ENCODE measurements at regions not wholly inside any gene's neighbourhood (a gene's known extent, or its start where the extent isn't known, plus 50 kb on each side); places are given as distances from the start of the nearest gene placed in this dataset.
"Not testable (repeated sequence)": the region's sequence is repeated elsewhere in the genome, so short reads cannot be mapped to it uniquely, and the experiment has no call there.

DNA sequence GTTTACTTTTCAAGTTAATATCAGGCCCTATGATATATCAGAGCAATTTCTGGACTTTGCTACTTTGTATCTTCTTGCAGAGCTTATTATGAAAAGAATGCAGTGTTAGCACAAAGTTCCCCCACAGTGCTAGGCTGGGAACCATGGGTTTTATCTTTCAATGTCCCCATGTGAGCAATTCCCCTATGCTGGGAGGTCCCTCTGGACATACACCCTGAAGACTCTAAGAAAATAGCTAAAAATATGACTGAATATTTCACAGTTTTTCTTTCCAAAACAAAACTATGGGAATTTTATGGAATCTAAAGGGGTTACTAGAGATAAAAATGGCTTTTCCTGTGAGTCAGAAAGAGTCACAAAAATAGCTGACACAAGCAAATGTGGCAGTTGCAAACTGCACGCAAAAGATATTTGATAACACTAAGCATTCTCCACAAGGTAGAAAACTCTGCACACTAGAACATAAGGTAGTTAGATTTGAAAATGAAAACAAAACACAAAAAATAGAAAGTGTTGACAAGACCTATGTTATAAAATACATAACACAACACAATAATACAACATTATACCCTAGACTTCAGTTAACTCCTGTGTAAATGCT is 487.5 kb upstream of the GRIN3A start:
- Histone ChIP-seq H3K79me2 (ENCODE audit: low read depth) (no peaks in the 10 kb centered on the region), H3F3A (ENCODE audit: insufficient read depth, low read depth) (no peaks in the 10 kb centered on the region), H3K9me3 (ENCODE audit: insufficient read depth, low read depth) (no peaks in the 10 kb centered on the region), H3K4me2 (no peak overlapping the region), H3K36me3 (ENCODE audit: low read depth) (no peaks in the 10 kb centered on the region), H3K9me2 (ENCODE audit: insufficient read depth) (no peaks in the 10 kb centered on the region), H3K4me3 (no peak overlapping the region), H3K27me3 (ENCODE audit: insufficient read depth, low read depth) (no peaks in the 10 kb centered on the region), H3K27ac (no peak overlapping the region), H4K20me1 (ENCODE audit: insufficient read depth) (no peaks in the 10 kb centered on the region), H3K4me1 (replicated peaks; ENCODE audit: insufficient read depth) (no peaks in the 10 kb centered on the region), H2AFZ (no peak overlapping the region)
- TF ChIP-seq EZH2 (IDR thresholded peaks at IDR 0.05; ENCODE audit: low read depth) = no peak
- no peak for TF ChIP-seq CTCF (conservative IDR thresholded peaks at IDR 0.05)
- intact Hi-C loops (cut with micrococcal nuclease; ENCODE audit: unreplicated experiment) = no loop called here
- BruUV-seq (replicated peaks) = no TSS peak
- ChIA-PET POLR2A (ENCODE audit: unreplicated experiment) (no interaction called here), CTCF (no interaction called here)
- no peak for DNase-seq

- H3K27me3 ChIP-seq (ENCODE audit: insufficient read depth, low read depth); H3K27ac ChIP-seq; POLR2A ChIA-PET (ENCODE audit: unreplicated experiment); H3K4me1 ChIP-seq (replicated peaks; ENCODE audit: insufficient read depth); H3K36me3 ChIP-seq (ENCODE audit: low read depth); H3K9me2 ChIP-seq (ENCODE audit: insufficient read depth); CTCF ChIA-PET; H3F3A ChIP-seq (ENCODE audit: insufficient read depth, low read depth); H3K79me2 ChIP-seq (ENCODE audit: low read depth); BruUV-seq (replicated peaks); H3K9me3 ChIP-seq (ENCODE audit: insufficient read depth, low read depth); H4K20me1 ChIP-seq (ENCODE audit: insufficient read depth); intact Hi-C loops (cut with micrococcal nuclease; ENCODE audit: unreplicated experiment): not testable (repeated sequence)
- H2AFZ ChIP-seq = 0 out of 2 replicates have a peak overlapping the region, but pooled peaks have one; percentile 39
- H3K4me3 ChIP-seq = peak overlapping the region; percentile 42; the same call in 1 of the 2 replicates
- peak overlapping the region; percentile 57 for H3K4me2 ChIP-seq
- DNase-seq = peak in 1 of 2 experiments; percentile 4
Observed at GRCh38 chr9:102223320-102224136, 485.1 kb upstream of the GRIN3A start.

- H3K36me3 ChIP-seq (ENCODE audit: low read depth) = no peaks in the 10 kb centered on the region
- H3K79me2 ChIP-seq (ENCODE audit: low read depth) = no peaks in the 10 kb centered on the region
- no peaks in the 10 kb centered on the region for H4K20me1 ChIP-seq (ENCODE audit: insufficient read depth)
- BruUV-seq (replicated peaks) = no TSS peak
- H3K27ac ChIP-seq = no peak overlapping the region
- no peaks in the 10 kb centered on the region for H3K27me3 ChIP-seq (ENCODE audit: insufficient read depth, low read depth)
- H3K4me3 ChIP-seq = no peak overlapping the region
- no peaks in the 10 kb centered on the region for H3K9me3 ChIP-seq (ENCODE audit: insufficient read depth, low read depth)
- no peak for TF ChIP-seq CTCF (conservative IDR thresholded peaks at IDR 0.05)
- TF ChIP-seq EZH2 (IDR thresholded peaks at IDR 0.05; ENCODE audit: low read depth) = no peak
- intact Hi-C loops (cut with micrococcal nuclease; ENCODE audit: unreplicated experiment) = no loop called here
- no peak overlapping the region for H3K4me2 ChIP-seq
- ChIA-PET POLR2A (ENCODE audit: unreplicated experiment) (no interaction called here), CTCF (no interaction called here)
- no peaks in the 10 kb centered on the region for H3K9me2 ChIP-seq (ENCODE audit: insufficient read depth)
- no peak overlapping the region for H2AFZ ChIP-seq
- H3K4me1 ChIP-seq (replicated peaks; ENCODE audit: insufficient read depth) = no peaks in the 10 kb centered on the region
- no peaks in the 10 kb centered on the region for H3F3A ChIP-seq (ENCODE audit: insufficient read depth, low read depth)
- no peak for DNase-seq
Observed at GRCh38 chr9:102209176-102209575, 470.7 kb upstream of the GRIN3A start.
